ENCODE measurements at regions not wholly inside any gene's neighbourhood (a gene's known extent, or its start where the extent isn't known, plus 50 kb on each side); places are given as distances from the start of the nearest gene placed in this dataset.

GRCh38 chr1:103901072-103901471 is 151.4 kb downstream of the AMY1C start:
- TF ChIP-seq CTCF (IDR thresholded peaks at IDR 0.05) = no peak
- no peak for TF ChIP-seq POLR2AphosphoS5 (IDR thresholded peaks at IDR 0.05; ENCODE audit: low read depth, low read length)

Measured in Panc1 (cell line).